ENCODE measurements at regions not wholly inside any gene's neighbourhood (a gene's known extent, or its start where the extent isn't known, plus 50 kb on each side); places are given as distances from the start of the nearest gene placed in this dataset.

- no peaks in the 10 kb centered on the region for H3K27me3 Mint-ChIP-seq (ENCODE audit: unreplicated experiment)
- no peak for DNase-seq
- TF ChIP-seq, protein P1, sequence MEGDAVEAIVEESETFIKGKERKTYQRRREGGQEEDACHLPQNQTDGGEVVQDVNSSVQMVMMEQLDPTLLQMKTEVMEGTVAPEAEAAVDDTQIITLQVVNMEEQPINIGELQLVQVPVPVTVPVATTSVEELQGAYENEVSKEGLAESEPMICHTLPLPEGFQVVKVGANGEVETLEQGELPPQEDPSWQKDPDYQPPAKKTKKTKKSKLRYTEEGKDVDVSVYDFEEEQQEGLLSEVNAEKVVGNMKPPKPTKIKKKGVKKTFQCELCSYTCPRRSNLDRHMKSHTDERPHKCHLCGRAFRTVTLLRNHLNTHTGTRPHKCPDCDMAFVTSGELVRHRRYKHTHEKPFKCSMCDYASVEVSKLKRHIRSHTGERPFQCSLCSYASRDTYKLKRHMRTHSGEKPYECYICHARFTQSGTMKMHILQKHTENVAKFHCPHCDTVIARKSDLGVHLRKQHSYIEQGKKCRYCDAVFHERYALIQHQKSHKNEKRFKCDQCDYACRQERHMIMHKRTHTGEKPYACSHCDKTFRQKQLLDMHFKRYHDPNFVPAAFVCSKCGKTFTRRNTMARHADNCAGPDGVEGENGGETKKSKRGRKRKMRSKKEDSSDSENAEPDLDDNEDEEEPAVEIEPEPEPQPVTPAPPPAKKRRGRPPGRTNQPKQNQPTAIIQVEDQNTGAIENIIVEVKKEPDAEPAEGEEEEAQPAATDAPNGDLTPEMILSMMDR (IDR thresholded peaks at IDR 0.05; ENCODE audit: partially characterized antibody, unreplicated experiment): no peak
- H3K4me3 Mint-ChIP-seq (ENCODE audit: unreplicated experiment): no peak overlapping the region
- H3K4me1 Mint-ChIP-seq (ENCODE audit: low read depth, unreplicated experiment): peaks cover 2% of the 10 kb centered on the region
- H3K9me3 Mint-ChIP-seq (ENCODE audit: unreplicated experiment): peaks cover 2% of the 10 kb centered on the region
- no peak overlapping the region for H3K27ac Mint-ChIP-seq (ENCODE audit: unreplicated experiment)
- no peaks in the 10 kb centered on the region for H3K36me3 Mint-ChIP-seq (ENCODE audit: unreplicated experiment)
Observed at GRCh38 chr13:26943748-26944147, 183.2 kb upstream of the GPR12 start.

- Mint-ChIP-seq H3K36me3 (ENCODE audit: unreplicated experiment) (no peaks in the 10 kb centered on the region), H3K4me1 (ENCODE audit: low read depth, unreplicated experiment) (peaks cover 2% of the 10 kb centered on the region), H3K27me3 (ENCODE audit: unreplicated experiment) (peaks cover 4% of the 10 kb centered on the region), H3K27ac (ENCODE audit: unreplicated experiment) (no peak overlapping the region), H3K4me3 (ENCODE audit: unreplicated experiment) (no peak overlapping the region), H3K9me3 (ENCODE audit: unreplicated experiment) (peaks cover 4% of the 10 kb centered on the region)
- TF ChIP-seq, protein P1 (IDR thresholded peaks at IDR 0.05; ENCODE audit: partially characterized antibody, unreplicated experiment): no peak
- no peak for DNase-seq
Observed at GRCh38 chr13:26942184-26942583, 181.6 kb upstream of the GPR12 start.

DNA sequence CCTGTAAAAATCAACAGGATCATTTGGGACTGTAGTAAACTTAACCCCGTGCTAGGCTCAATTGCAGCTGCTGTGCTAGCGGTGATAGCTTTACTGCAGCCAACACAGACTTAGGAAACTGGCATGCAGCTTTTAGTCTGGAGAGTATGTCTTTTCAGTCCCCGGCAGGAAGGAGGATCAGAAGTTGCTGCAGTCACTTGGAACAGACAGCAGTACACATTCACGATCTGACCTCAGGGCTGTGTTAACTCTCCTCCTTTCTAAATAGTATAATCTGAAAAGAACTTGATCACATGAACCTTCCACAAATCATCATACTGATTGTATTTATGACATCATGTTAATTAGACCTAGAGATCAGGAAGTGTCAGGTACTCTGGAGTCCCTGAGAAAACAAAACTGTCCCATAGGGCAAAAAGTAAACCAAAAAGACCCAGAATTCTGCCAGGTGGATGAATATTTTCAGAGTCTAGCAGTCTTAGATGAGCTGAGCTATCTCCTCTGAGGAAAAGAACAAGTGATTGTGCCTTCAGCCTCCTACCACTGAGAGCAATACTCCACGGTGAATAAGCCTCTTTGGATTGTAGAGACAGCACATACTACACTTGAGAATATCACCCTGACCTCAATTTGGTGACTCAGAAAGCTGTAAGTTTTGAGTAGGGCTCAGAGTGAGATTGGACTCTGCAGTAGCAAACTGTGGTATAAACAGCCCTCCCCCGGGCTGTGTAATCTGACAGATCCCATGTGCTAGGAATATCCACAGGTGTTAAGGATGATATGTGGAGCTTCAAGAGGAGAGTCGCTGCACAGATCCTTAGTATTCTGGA, 181.0 kb upstream of the GPR12 start:
- Mint-ChIP-seq H3K4me3 (ENCODE audit: unreplicated experiment) (no peak overlapping the region), H3K4me1 (ENCODE audit: low read depth, unreplicated experiment) (peaks cover 2% of the 10 kb centered on the region), H3K27me3 (ENCODE audit: unreplicated experiment) (peaks cover 8% of the 10 kb centered on the region), H3K36me3 (ENCODE audit: unreplicated experiment) (no peaks in the 10 kb centered on the region), H3K27ac (ENCODE audit: unreplicated experiment) (no peak overlapping the region), H3K9me3 (ENCODE audit: unreplicated experiment) (peaks cover 4% of the 10 kb centered on the region)
- TF ChIP-seq, protein P1 (IDR thresholded peaks at IDR 0.05; ENCODE audit: partially characterized antibody, unreplicated experiment): no peak
- no peak for DNase-seq

GRCh38 chr13:26934096-26934495, 173.5 kb upstream of the GPR12 start:
- Mint-ChIP-seq H3K27me3 (ENCODE audit: unreplicated experiment) (peaks cover 10% of the 10 kb centered on the region), H3K36me3 (ENCODE audit: unreplicated experiment) (peaks cover 5% of the 10 kb centered on the region), H3K27ac (ENCODE audit: unreplicated experiment) (no peak overlapping the region), H3K9me3 (ENCODE audit: unreplicated experiment) (peaks cover 9% of the 10 kb centered on the region), H3K4me1 (ENCODE audit: low read depth, unreplicated experiment) (peaks cover 11% of the 10 kb centered on the region), H3K4me3 (ENCODE audit: unreplicated experiment) (no peak overlapping the region)
- DNase-seq: no peak
- TF ChIP-seq, protein P1 (IDR thresholded peaks at IDR 0.05; ENCODE audit: partially characterized antibody, unreplicated experiment): no peak

DNA sequence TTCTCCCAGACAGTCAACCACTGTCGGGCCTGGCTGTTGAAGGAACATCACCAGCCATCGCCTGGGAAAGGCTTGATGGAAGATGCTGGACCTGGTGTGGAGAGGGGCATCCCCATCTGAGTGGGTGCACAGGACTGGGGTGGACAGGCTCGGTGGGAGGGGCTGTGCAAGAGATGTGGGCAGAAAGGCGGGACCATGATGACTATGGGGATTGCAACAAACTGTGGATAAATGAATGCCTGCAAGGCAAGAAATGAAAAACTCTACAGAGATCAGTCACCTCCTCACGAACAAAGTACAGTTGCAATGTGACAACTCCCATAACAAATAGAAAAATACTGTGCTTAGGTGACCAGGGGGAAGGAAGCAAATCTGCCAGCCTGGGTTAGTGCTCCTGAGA, 171.9 kb upstream of the GPR12 start:
- Mint-ChIP-seq H3K9me3 (ENCODE audit: unreplicated experiment) (peaks cover 6% of the 10 kb centered on the region), H3K4me3 (ENCODE audit: unreplicated experiment) (no peak overlapping the region), H3K36me3 (ENCODE audit: unreplicated experiment) (peaks cover 5% of the 10 kb centered on the region), H3K27me3 (ENCODE audit: unreplicated experiment) (peaks cover 7% of the 10 kb centered on the region), H3K27ac (ENCODE audit: unreplicated experiment) (peak overlapping the region; percentile 59), H3K4me1 (ENCODE audit: low read depth, unreplicated experiment) (peaks cover 11% of the 10 kb centered on the region)
- TF ChIP-seq, protein P1 (IDR thresholded peaks at IDR 0.05; ENCODE audit: partially characterized antibody, unreplicated experiment): no peak
- peak; percentile 27 for DNase-seq
